ENCODE measurements at regions not wholly inside any gene's neighbourhood (a gene's known extent, or its start where the extent isn't known, plus 50 kb on each side); places are given as distances from the start of the nearest gene placed in this dataset.

DNA sequence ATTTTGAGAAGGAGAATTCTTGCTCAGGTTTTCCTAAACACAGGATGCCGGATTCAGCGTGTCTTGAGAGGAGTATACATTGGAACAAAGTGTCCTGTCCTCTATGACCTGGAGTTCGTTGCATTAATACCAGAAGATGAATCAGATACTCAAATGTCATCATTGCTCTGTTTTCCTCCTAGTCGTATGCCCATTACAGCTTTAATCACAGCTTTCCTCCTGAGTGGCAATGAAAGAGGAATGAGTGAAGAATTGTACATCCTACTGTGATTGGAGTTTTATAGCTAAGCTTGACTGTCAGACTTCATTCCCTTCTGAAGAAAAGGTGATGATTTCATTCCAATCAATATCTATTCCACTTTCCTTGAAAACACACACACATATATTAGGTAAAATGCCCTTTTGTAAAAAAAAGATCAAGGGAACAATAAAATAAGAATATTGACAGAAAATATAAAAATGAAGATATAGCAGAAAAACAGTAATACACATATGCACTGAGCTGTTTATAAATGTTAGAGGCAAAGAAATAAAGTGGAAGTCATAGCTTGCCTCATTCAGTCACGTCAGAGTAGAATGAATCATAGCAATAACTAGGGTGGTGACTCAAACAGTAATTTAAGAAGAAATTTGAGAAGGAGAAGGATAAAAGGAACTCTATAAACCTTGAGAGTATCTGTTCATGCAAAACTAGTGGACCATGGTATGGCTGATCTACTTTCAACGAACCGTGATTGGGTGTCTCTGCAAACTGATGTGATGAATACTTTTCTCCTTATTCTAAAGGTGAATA, 501.5 kb downstream of the SUCLA2 start:
- DNase-seq = no peak

GRCh38 chr13:47484548-47484947, 516.5 kb downstream of the SUCLA2 start:
- no peak for DNase-seq

DNA sequence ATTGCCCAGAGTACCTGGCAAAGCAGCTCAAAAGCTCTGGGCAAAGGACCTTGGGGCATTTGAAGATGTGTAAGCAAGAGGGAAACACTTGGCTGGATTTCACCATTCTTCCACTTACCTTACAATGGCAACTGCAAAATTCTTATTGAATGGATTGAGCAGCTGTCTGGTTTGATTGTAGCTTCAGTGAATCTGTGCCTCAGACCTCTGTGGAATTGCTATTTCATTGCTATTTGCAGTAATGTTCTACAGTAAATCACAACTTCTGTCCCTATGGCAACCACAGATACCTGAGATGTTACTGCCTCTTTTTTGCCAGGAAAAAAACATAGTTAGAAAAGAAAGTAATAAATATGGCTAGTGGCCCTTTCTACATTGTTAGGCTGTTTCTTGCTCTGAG, 519.5 kb downstream of the SUCLA2 start:
- no peak for DNase-seq

DNA sequence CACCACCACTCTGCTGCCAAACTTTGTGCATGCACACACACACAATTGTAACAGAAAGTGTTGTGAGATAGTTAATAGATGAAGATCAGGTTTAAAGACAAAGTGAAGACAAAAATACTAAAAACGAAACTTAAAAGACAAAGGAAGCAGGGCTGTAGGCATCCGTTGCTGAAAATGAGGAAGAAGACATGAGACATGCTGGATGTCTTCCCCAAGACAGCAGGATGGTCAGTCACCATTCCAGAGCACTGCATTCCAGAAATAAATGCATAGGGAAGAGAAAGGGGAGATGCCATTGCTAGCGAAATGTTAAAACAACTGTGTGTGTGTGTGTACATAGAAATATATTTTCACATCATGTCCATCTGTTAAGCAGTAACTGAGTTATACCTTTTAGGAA, 520.1 kb downstream of the SUCLA2 start:
- no peak for DNase-seq

GRCh38 chr13:47480121-47480520, 521.0 kb downstream of the SUCLA2 start:
- no peak for DNase-seq

DNA sequence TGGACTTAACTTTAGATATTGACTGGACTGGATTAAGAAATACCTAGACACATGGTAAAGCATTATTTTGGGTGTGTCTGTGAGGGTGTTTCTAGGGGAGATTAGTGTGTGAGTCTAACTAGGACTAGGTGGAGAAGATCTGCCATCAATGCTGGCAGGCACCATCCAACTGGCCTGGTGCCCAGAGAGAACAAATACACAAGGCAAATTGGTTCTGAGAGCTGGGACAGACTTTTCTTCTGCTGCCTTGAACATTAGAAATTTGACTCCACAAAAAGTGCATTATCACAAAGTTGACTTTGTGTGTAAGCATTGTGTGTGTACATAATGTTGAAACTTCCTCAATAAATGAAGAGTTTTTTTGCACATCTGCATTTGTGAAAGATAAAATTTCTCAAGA, 522.1 kb downstream of the SUCLA2 start:
- DNase-seq = no peak

DNA sequence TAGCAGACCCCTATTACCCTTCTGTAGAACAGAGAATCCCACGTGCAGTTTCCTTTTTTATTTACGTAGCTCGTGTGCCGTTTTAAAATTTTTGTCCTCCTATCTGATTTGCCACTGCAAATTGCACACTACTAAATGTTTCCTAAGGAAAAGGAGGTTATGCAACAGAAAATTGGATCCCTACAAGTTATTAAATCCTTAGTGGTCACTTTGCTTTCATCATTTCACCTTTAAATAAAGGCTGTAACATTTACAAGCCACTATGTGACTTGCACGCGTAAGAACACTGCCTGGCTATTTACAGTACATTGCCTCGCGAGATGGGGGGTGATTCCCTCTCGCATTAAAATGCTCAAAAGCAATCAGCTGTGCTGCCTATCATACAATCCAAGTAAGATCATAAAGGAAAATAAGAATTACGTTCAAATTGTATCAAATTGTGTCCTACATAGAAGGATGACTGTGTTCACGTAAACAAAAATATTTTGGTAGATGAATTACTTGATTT, 525.6 kb downstream of the SUCLA2 start:
- DNase-seq = no peak

GRCh38 chr13:47474839-47475238, 526.2 kb downstream of the SUCLA2 start:
- no peak for DNase-seq

- no peak for DNase-seq
Observed at GRCh38 chr13:47474326-47474725, 526.7 kb downstream of the SUCLA2 start.

- DNase-seq = no peak
Observed at GRCh38 chr13:47472516-47472915, 528.6 kb downstream of the SUCLA2 start.

DNA sequence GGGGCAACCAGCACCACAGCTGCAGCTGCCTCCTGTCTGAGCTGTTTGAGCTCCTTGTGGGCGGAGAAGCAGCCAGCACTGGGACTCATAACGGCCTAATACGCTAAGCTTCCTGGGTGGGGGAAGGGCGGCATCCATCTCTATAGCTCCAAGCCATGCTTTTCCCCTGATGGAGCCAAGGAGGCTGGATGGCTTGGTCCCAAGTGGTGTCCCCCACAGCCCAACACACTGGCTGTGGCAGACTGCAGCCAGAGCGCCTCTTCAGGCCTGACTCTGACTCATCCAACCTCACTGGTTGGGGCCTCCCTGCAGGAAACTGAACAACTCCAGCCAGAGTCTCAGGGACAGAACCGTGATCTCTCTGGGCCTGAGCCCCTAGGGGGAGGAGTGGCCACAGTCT, 537.3 kb downstream of the SUCLA2 start:
- no peak for DNase-seq

DNA sequence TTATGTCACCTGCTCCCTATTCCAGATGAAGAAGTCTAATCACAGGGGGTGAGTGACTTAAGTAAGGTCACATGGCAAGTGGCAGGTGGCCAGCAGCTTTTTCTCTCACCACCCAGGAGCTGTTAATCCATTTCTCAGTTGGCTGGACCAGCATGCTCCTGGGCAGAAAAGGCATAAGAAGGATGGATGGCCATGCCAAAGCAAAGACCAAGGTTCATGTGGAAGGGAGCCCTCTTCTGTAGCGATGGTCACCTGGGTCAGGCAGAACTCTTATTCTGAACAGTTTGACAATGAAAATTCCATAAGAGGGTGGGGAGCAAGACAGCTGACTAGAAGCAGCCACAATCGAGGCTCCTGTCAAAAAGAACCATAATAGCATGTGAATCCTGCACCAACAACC, 538.1 kb downstream of the SUCLA2 start:
- DNase-seq = no peak

- no peak for DNase-seq
Observed at GRCh38 chr13:47461816-47462215, 539.3 kb downstream of the SUCLA2 start.

GRCh38 chr13:47459512-47459911, 541.6 kb downstream of the SUCLA2 start:
- DNase-seq = no peak

DNA sequence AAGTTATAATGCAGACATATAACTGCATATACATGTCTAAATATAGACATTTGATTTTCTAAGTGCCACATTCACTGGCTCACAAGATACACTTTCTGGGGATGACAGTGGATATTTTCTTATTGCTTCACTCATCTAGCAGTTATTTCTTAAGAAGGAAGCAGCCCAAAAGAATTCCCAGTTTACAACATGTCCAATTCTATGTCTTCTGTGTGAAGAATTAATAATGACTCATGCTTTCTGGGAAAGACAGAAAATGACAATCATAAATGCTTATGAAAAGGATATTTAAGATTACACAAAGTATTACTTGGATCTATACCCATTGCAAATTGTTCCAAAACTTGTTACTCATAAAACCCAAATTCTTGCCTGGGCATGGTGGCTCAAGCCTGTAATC, 543.4 kb downstream of the SUCLA2 start:
- no peak for DNase-seq

DNA sequence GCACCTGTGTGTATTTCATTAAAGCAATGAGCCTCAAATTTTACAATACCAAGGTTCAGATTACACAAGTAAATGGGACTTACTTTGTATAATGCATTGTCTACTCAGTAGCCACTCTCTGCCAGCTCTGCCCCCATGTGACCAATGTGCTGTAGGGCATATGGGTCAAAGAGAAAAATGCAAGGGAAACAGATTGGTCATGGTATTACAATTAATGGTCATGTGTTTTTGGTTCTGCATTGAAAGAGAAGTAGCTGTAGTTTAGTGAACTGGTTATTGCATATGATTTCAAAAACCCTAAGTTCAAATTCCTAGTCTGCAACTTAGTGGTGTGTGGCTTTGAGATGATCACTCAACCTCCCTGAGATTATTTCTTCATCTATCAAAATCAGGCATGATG, 545.4 kb downstream of the SUCLA2 start:
- no peak for DNase-seq

DNA sequence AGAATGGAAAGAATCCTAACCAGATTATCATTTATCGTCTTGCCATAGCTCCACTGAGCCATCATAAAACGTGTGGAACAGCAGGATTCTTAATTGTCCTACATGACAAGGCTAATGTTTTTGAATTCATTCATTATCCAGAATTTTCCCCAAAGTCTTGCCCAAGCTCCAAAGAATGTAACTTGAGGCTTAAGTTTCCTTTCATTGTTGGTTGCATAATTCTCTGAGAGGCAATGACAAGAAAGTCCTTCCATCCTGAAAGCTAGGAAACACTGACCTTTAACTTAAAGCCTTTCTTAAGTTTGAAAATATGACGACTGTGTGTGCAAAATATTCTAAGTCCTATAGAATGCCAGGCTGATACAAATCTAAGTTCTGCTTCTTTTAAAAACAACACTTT, 546.1 kb downstream of the SUCLA2 start:
- no peak for DNase-seq

DNA sequence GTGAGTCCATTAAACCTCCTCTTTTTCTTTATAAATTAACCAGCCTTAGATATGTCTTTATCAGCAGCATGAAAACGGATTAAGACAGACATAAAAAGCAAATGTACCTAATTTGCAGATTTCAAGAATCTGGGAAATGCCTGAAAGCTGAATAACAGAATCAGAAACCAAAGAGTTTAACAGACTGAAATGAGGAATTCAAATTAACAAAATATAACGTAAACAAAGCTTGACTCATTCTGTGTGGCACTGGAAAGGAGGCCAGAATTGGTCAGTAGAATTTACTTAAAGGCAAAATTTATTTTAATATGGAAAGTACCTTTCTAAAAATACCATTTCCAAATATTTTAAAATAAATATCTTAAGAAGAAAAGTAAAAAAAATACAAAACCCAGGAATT, 540.6 kb upstream of the HTR2A start:
- no peak for DNase-seq

GRCh38 chr13:47433461-47434005, 536.7 kb upstream of the HTR2A start:
- no peak for DNase-seq

DNA sequence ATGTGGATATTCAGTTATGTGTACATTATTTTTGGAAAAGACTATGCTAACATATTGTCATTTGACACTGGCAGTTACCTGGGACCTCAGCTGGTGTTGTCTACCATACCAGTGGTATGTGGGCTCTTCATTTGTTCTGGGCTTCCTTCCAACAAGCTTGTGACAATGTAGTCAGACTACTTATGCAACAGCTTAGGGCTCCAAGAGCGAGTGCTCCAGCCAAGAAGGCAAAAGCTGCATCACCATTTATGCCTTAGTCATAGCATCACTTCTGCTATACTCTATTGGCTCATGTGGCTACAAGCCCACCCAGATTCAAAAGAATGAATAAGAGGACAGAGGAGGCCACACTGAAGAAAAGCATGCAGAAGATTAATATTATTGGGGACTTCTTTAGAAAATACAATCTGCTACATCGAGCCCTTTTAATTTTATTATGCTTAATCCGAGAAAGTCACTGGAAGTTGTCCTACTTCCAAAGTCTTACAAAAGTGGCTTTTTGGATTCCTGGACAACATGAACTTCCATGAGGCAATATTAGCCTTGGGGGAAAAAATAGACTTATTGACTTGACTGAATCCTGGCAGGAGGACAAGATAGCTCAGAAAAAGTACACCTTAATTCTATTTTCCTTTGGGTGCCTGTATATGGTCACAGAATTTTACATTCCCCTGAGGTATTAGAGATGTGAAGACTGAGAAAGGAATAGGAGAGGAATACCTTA, 529.4 kb upstream of the HTR2A start:
- DNase-seq = no peak

DNA sequence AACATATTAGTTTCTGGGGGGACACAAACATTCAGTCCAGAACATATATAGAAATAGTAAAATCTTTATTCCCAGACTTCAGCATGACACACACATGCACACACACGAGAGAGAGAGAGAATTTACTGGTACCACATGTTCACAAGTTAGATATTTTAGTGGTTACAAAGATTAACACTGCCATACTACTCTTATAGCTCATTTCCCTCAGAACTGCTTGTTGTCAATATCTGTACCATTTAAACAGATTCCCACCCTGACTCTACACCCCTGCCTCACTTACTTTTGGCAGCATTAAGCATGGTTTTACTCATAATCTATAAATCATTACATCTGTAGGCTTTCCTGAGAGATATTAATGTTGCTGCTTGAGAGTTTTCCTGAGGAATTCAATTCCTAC, 524.7 kb upstream of the HTR2A start:
- no peak for DNase-seq

DNA sequence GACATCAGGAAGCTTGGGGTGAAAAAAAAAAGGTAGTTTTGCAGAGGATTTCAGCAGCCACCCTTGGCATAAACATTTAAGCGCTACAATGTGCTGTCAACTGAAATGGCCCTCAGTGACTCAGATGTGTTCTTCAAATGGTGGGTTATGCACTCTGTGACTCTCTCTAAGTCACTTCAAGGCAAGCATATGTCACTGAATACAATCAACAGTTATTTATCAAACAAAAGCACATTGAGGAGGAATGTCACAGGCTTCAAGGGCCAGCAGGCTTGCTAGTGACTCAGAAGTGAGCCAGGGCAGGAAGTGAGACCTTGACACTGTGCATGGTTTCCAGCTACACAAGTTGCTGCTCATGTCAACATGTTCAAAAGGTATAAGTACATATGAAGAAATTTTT, 523.7 kb upstream of the HTR2A start:
- no peak for DNase-seq

DNA sequence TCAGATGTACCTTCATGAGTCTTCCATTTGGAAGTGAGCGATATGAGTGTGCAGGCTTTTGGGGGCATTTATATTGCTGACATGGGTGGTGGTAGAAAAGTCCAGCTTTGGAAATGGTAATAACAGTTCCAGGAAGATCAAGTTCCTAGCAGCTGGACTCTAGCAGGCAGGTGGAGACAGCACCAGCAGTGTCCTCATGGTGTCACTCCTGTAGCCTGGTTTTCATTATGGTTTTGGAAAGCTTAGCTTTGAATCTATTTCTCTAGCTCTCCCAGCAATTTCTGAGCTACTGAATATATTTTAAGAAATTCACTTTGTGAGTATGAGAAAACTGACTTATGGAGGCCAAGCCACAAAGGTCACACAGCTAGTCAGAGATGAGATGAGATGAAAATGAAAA, 523.2 kb upstream of the HTR2A start:
- no peak for DNase-seq
